Activated CD8-positive, alpha-beta T cell treated with anti-CD3 and anti-CD28 coated beads for 36 hours (primary cell): ENCODE measurements at regions not wholly inside any gene's neighbourhood (a gene's known extent, or its start where the extent isn't known, plus 50 kb on each side); places are given as distances from the start of the nearest gene placed in this dataset.

Source experiments
- ATAC-seq: fragments of 200-7000 bp; cut with Tn5 transposase; one replicate; pipeline ENCODE4 v1.10.0; 2021; ENCODE audit warnings: mild to moderate bottlenecking, moderate library complexity
- CTCF ChIA-PET: fragments of 350-600 bp; sonication (Branson Sonifier 250); formaldehyde crosslinking; loops from one replicate; lab custom pipeline; 2021; ENCODE audit warnings: antibody characterized with exemption; lab: Charles Lee
- POLR2A ChIA-PET: fragments of 350-600 bp; sonication (Branson Sonifier 250); formaldehyde crosslinking; loops from one replicate; lab custom pipeline; 2021; ENCODE audit warnings: antibody characterized with exemption; lab: Charles Lee
- DNase-seq: peaks from one replicate; pipeline ENCODE4 v3.0.0-alpha.2; 2020
- H3K27ac Mint-ChIP-seq: one replicate; pipeline ENCODE4 v1.8.0; 2021; ENCODE audit warnings: mild to moderate bottlenecking, mixed read lengths
- H3K27me3 Mint-ChIP-seq: one replicate; pipeline ENCODE4 v1.8.0; 2021; ENCODE audit warnings: mixed read lengths
- H3K36me3 Mint-ChIP-seq: one replicate; pipeline ENCODE4 v1.8.0; 2021; ENCODE audit warnings: low read depth, mixed read lengths
- H3K4me1 Mint-ChIP-seq: one replicate; pipeline ENCODE4 v1.8.0; 2021; ENCODE audit warnings: low read depth, mixed read lengths
- H3K4me3 Mint-ChIP-seq: one replicate; pipeline ENCODE4 v1.8.0; 2021; ENCODE audit warnings: mild to moderate bottlenecking, moderate library complexity, mixed read lengths
- H3K9me3 Mint-ChIP-seq: one replicate; pipeline ENCODE4 v1.8.0; 2021; ENCODE audit warnings: mixed read lengths
- CTCF ChIP-seq: fragments of 200-600 bp; IDR thresholded peaks from one replicate; pipeline ENCODE4 v1.8.0; 2022; ENCODE audit warnings: antibody characterized with exemption, mild to moderate bottlenecking
- intact Hi-C: fragments of 100-400 bp; cut with micrococcal nuclease; formaldehyde crosslinking; loops from one replicate; pipeline ENCODE4 v1.10.0; 2022

- POLR2A ChIA-PET = no interaction called here
- no peaks in the 10 kb centered on the region for H3K4me1 Mint-ChIP-seq
- H3K4me3 Mint-ChIP-seq = no peak overlapping the region
- DNase-seq = no peak
- H3K27me3 Mint-ChIP-seq = peaks cover 7% of the 10 kb centered on the region
- no peaks in the 10 kb centered on the region for H3K9me3 Mint-ChIP-seq
- H3K27ac Mint-ChIP-seq = no peak overlapping the region
- intact Hi-C loops = no loop called here
- no peak for TF ChIP-seq CTCF
- CTCF ChIA-PET = no interaction called here
- H3K36me3 Mint-ChIP-seq = no peaks in the 10 kb centered on the region
- no peak for ATAC-seq
These were observed 78.2 kb upstream of the ASCC3 start for GRCh38 chr6:100959280-100959679.

- intact Hi-C loops = no loop called here
- H3K4me3 Mint-ChIP-seq = no peak overlapping the region
- peaks cover 5% of the 10 kb centered on the region for H3K27me3 Mint-ChIP-seq
- no peaks in the 10 kb centered on the region for H3K36me3 Mint-ChIP-seq
- H3K9me3 Mint-ChIP-seq = no peaks in the 10 kb centered on the region
- no peak for DNase-seq
- ChIA-PET POLR2A (no interaction called here), CTCF (no interaction called here)
- no peak for TF ChIP-seq CTCF
- no peak overlapping the region for H3K27ac Mint-ChIP-seq
- H3K4me1 Mint-ChIP-seq = no peaks in the 10 kb centered on the region
- no peak for ATAC-seq
These were observed 81.3 kb upstream of the ASCC3 start for GRCh38 chr6:100962466-100962865.

GRCh38 chr6:100965067-100965466 lies 83.9 kb upstream of the ASCC3 start:
- Mint-ChIP-seq H3K27ac (no peak overlapping the region), H3K27me3 (peaks cover 6% of the 10 kb centered on the region), H3K4me1 (no peaks in the 10 kb centered on the region), H3K9me3 (no peaks in the 10 kb centered on the region), H3K4me3 (no peak overlapping the region), H3K36me3 (no peaks in the 10 kb centered on the region)
- ATAC-seq = no peak
- TF ChIP-seq CTCF = no peak
- intact Hi-C loops = no loop called here
- CTCF ChIA-PET = no interaction called here
- POLR2A ChIA-PET = no interaction called here
- no peak for DNase-seq

GRCh38 chr6:100968949-100969348 lies 87.8 kb upstream of the ASCC3 start:
- ATAC-seq (no peak), DNase-seq (no peak)
- ChIA-PET POLR2A (no interaction called here), CTCF (no interaction called here)
- no peak overlapping the region for H3K4me3 Mint-ChIP-seq
- peaks cover 6% of the 10 kb centered on the region for H3K9me3 Mint-ChIP-seq
- no peak overlapping the region for H3K27ac Mint-ChIP-seq
- intact Hi-C loops = no loop called here
- no peaks in the 10 kb centered on the region for H3K36me3 Mint-ChIP-seq
- H3K4me1 Mint-ChIP-seq = no peaks in the 10 kb centered on the region
- H3K27me3 Mint-ChIP-seq = peaks cover 1% of the 10 kb centered on the region
- no peak for TF ChIP-seq CTCF

- peaks cover 8% of the 10 kb centered on the region for H3K9me3 Mint-ChIP-seq
- H3K27me3 Mint-ChIP-seq = peaks cover 2% of the 10 kb centered on the region
- ChIA-PET POLR2A (no interaction called here), CTCF (interaction anchor here (1.8 kb wide), 1 partner anchor 21 kb away, joined by 4 read pairs; no protein-coding TSS in a partner anchor)
- H3K27ac Mint-ChIP-seq = no peak overlapping the region
- H3K36me3 Mint-ChIP-seq = no peaks in the 10 kb centered on the region
- ATAC-seq (no peak), DNase-seq (no peak)
- TF ChIP-seq CTCF = no peak
- no peak overlapping the region for H3K4me3 Mint-ChIP-seq
- H3K4me1 Mint-ChIP-seq = no peaks in the 10 kb centered on the region
- intact Hi-C loops = no loop called here
These were observed 98.1 kb upstream of the ASCC3 start for GRCh38 chr6:100979267-100979666.
